ENCODE measurements at regions not wholly inside any gene's neighbourhood (a gene's known extent, or its start where the extent isn't known, plus 50 kb on each side); places are given as distances from the start of the nearest gene placed in this dataset.

GRCh38 chr5:67575087-67575486 is 378.5 kb upstream of the CD180 start:
- TF ChIP-seq POLR2A (IDR thresholded peaks at IDR 0.05; ENCODE audit: low read depth, low read length), result no peak
- TF ChIP-seq TAF1 (IDR thresholded peaks at IDR 0.05; ENCODE audit: low read depth, low read length), result no peak
- TF ChIP-seq POLR2AphosphoS5 (IDR thresholded peaks at IDR 0.05; ENCODE audit: low read depth, low read length), result no peak
- TF ChIP-seq SPI1 (IDR thresholded peaks at IDR 0.05; ENCODE audit: low read depth, low read length), result no peak
- TF ChIP-seq PAX5 (IDR thresholded peaks at IDR 0.05; ENCODE audit: insufficient read depth, low read length, severe bottlenecking), result no peak
- no peak for TF ChIP-seq POU2F2 (IDR thresholded peaks at IDR 0.05; ENCODE audit: low read depth, low read length)
